GM12892 (cell line): ENCODE measurements at regions not wholly inside any gene's neighbourhood (a gene's known extent, or its start where the extent isn't known, plus 50 kb on each side); places are given as distances from the start of the nearest gene placed in this dataset.

ENCODE experiments used
- POLR2A ChIP-seq: IDR thresholded peaks from 2 replicates; pipeline ENCODE4 v1.6.1; 2011; ENCODE audit warnings: low read depth, low read length, control low read depth
- POLR2AphosphoS5 ChIP-seq: IDR thresholded peaks from 2 replicates; pipeline ENCODE4 v1.6.1; 2011; ENCODE audit warnings: low read depth, low read length, control low read depth
- TAF1 ChIP-seq: IDR thresholded peaks from 2 replicates; pipeline ENCODE4 v1.6.1; 2011; ENCODE audit warnings: low read depth, mild to moderate bottlenecking, control low read depth, low read length, borderline replicate concordance

GRCh38 chr13:107043021-107043956 is 475.4 kb upstream of the ARGLU1 start:
- TF ChIP-seq POLR2A (no peak), POLR2AphosphoS5 (no peak), TAF1 (no peak)
